GM12872 (cell line): ENCODE measurements at regions not wholly inside any gene's neighbourhood (a gene's known extent, or its start where the extent isn't known, plus 50 kb on each side); places are given as distances from the start of the nearest gene placed in this dataset.

Experiments used
- TF ChIP-seq, protein P1 (sequence below): IDR thresholded peaks from 3 replicates; pipeline ENCODE4 v1.5.1; 2011; ENCODE audit warnings: low read depth, mild to moderate bottlenecking, low read length, moderate library complexity; ENCODE audit not compliant: insufficient read depth

DNA sequence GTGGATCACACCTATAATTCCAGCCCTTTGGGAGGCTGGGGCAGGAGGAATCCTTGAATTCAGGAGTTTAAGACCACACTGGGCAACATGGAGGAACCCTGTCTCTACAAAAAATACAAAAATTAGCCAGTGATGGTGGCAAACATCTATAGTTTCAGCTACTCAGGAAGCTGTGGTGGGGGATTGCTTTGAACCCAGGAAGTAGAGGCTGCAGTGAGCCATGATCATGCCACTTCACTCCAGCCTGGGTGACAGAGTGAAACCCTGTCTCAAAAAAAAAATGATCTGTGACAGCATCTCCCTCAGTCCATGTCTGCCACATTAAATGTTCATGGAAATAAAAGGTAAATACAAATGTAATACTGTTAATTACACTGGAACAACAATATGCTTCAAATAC is 121.4 kb upstream of the COL5A2 start:
- TF ChIP-seq, protein P1, sequence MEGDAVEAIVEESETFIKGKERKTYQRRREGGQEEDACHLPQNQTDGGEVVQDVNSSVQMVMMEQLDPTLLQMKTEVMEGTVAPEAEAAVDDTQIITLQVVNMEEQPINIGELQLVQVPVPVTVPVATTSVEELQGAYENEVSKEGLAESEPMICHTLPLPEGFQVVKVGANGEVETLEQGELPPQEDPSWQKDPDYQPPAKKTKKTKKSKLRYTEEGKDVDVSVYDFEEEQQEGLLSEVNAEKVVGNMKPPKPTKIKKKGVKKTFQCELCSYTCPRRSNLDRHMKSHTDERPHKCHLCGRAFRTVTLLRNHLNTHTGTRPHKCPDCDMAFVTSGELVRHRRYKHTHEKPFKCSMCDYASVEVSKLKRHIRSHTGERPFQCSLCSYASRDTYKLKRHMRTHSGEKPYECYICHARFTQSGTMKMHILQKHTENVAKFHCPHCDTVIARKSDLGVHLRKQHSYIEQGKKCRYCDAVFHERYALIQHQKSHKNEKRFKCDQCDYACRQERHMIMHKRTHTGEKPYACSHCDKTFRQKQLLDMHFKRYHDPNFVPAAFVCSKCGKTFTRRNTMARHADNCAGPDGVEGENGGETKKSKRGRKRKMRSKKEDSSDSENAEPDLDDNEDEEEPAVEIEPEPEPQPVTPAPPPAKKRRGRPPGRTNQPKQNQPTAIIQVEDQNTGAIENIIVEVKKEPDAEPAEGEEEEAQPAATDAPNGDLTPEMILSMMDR: no peak

DNA sequence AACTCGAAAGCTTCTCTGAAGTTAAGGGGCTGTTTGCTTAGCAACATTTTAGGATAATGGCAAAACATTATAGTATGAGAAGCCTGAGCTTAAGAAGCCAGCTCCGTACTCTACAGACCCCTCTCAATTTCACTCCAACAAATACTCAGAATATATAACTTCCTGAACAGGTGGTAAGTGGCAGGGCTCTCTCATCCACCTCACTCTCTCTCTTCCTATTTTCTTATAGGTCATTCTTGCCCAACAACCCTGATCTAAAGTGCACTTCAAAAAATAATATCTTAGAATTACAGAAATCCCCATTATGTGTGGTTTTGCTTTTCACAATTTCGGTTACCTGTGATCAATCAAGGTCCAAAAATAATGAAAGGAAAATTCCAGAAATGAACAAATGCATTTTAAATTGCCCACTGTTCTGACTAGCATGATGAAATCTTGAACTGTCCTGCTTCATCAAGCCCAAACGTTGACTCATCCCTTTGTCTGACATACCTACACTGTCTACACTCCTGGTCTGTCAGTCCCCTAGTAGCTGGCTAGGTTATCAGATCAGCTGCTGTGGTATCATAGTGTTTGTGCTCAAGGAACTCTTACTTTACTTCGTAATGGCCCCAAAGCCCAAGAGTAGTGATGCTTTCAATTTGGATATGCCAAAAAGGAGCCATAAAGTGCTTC is 122.8 kb upstream of the COL5A2 start:
- TF ChIP-seq, protein P1: no peak

DNA sequence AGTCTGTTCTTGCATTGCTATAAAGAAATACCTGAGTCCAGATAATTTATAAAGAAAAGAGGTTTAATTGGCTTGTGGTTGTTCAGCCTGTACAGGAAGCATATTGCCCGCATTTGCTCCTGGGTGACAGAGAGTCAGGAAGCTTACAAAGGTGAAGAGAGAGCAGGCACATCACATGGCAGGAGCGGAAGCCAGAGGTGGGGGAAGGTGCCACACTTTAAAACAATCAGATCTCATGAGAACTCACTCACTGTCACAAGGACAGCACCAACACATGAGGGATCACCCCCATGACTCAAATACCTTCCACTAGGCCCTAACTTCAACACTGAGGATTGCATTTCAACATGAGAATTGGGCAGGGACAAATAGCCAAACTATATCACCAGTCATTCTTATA is 124.8 kb upstream of the COL5A2 start:
- TF ChIP-seq, protein P1: no peak

DNA sequence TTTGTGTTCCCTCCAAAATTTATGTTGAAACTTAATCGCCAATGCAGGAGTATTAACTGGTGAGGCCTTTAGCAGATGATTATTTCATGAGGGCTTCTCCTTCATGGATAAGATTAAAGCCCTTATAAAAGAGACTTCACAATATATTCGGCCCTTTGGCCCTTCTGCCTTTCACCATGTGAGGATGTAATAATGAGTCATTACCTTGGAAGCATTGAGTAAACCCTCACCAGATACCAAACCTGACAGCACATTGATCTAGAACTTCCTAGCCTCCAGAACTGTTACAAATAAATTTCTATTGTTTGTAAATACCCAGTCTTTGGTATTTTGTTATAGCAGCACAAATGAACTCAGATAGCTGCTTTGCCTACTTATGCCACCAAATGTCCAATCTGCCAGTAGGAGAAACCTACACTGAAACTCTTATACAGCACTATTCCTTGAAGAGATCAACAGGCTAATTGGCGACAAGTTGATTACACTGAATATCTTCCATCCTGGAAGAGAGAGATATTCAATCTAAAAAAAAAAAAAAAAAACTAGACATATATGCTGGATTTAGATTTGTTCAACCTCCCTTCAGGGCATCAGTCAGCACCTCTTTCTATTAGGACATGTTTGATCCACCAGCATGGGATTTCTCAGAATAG is 125.9 kb upstream of the COL5A2 start:
- TF ChIP-seq, protein P1: no peak

DNA sequence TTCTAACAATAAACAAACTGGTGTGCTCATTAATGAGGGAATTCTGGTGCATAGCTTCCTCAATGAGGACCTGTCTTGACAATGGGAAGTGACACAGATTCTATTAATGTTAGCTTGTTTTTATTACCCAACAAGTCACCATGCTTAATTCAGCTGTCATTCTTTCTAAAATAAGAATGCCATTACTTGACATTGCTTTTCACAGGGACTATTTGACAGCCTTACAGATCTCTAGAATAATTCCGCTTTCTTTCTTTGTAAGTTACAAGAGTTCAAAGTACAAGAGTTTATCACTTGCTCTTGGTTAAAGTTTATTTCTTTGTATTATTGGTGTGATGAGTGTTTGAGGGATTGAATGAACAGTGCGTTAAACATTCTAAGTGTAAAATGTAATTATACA is 127.0 kb upstream of the COL5A2 start:
- TF ChIP-seq, protein P1: no peak

DNA sequence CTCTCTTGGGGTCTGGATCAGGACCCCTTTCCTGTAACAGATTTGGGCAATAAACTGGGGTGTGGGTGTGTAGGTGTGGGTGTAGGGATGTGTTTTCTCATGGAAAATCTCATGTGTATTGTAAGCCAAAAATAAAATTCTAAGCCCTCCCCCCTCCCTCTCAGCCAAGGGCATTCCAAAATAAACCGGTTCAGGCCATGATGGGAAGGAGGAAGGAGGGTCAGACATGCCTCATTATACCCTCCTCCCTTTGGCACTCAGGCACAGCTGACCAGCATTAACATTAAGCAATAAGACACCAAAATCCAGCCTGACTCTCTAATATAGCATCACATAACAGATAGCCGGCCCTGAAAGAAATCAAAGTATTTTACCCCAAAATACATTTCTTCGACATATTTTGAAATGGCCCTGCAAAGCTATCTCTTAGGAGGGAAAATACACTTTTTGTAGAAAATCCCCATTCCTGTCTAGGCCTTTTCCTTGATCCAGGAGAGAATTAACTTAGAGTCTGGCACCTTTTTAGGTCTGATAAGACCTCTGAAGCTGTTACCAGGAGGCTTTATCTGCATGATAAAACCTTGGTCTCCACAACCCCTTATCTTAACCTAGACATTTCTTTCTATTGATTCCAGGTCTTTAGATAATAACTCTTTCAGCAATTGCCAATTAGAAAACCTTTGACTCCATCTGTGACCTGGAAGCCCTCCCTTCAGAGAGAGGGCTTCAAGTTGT is 128.7 kb upstream of the COL5A2 start:
- TF ChIP-seq, protein P1: no peak

DNA sequence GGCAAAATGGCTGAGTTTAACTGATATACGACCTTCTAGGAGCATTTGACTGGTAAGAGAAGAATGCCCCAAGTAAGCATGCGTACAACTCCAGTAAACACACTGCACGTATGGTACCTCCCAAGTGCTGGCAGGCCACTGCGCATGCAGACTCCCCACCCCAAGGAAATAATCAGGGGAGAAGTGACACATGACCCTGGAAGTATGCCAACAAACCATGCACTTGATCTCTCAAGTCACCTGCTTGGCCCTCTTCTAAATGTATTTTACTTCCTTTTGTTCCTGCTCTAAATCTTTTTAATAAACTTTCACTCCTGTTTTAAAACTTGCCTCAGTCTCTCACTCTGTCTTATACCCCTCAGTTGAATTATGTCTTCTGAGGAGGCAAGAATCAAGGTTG is 129.8 kb upstream of the COL5A2 start:
- TF ChIP-seq, protein P1: no peak
